ENCODE measurements at regions not wholly inside any gene's neighbourhood (a gene's known extent, or its start where the extent isn't known, plus 50 kb on each side); places are given as distances from the start of the nearest gene placed in this dataset.
"Not testable (repeated sequence)": the region's sequence is repeated elsewhere in the genome, so short reads cannot be mapped to it uniquely, and the experiment has no call there.

GRCh38 chr1:228887960-228888359 is 152.7 kb downstream of the RHOU start:
- no peak overlapping the region for H3K4me3 ChIP-seq (replicated peaks; ENCODE audit: low read depth, low read length)
- TF ChIP-seq CTCF (IDR thresholded peaks at IDR 0.05; ENCODE audit: low read depth, low read length, missing control alignments), result no peak
- no peak for DNase-seq (ENCODE audit: extremely low read depth, low read depth)

GRCh38 chr1:228889289-228889688 is 154.0 kb downstream of the RHOU start:
- no peak for TF ChIP-seq CTCF (IDR thresholded peaks at IDR 0.05; ENCODE audit: low read depth, low read length, missing control alignments)
- no peak overlapping the region for H3K4me3 ChIP-seq (replicated peaks; ENCODE audit: low read depth, low read length)
- DNase-seq (ENCODE audit: extremely low read depth, low read depth), result no peak

GRCh38 chr1:228891272-228892034 is 156.2 kb downstream of the RHOU start:
- no peak for DNase-seq (ENCODE audit: extremely low read depth, low read depth)
- H3K4me3 ChIP-seq (replicated peaks; ENCODE audit: low read depth, low read length), result no peak overlapping the region
- no peak for TF ChIP-seq CTCF (IDR thresholded peaks at IDR 0.05; ENCODE audit: low read depth, low read length, missing control alignments)

DNA sequence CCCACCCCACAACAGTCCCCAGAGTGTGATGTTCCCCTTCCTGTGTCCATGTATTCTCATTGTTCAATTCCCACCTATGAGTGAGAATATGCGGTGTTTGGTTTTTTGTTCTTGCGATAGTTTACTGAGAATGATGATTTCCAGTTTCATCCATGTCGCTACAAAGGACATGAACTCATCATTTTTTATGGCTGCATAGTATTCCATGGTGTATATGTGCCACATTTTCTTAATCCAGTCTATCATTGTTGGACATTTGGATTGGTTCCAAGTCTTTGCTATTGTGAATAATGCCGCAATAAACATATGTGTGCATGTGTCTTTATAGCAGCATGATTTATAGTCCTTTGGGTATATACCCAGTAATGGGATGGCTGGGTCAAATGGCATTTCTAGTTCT is 156.9 kb downstream of the RHOU start:
- not testable (repeated sequence) for DNase-seq (ENCODE audit: extremely low read depth, low read depth); H3K4me3 ChIP-seq (replicated peaks; ENCODE audit: low read depth, low read length)

DNA sequence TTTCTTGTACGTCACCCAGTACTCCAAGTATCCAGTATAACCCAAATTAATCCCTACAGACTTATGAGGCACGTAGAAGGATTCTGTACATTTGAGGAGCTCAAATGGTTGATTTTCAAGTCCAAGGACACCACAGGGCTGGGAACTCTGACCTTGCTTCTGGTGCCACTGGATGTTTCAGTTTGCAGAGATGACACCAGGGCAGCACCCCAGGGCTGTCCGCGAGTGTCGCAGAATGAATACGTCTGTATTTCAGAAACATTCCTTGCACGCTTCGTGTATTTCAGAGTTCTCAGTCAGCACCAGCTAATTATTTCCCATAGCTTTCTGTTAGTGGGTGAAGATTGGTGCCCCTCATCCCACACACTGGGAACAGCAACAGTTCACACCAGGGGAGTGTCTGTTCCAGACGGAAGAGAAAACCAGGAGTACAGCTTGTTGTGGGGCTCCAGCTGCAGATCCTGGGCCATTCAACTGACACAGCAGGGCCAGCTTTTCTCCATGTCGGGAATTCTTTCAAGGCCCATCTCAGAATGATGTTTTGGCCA is 159.2 kb downstream of the RHOU start:
- TF ChIP-seq CTCF (IDR thresholded peaks at IDR 0.05; ENCODE audit: low read depth, low read length, missing control alignments), result no peak
- no peak overlapping the region for H3K4me3 ChIP-seq (replicated peaks; ENCODE audit: low read depth, low read length)
- no peak for DNase-seq (ENCODE audit: extremely low read depth, low read depth)

DNA sequence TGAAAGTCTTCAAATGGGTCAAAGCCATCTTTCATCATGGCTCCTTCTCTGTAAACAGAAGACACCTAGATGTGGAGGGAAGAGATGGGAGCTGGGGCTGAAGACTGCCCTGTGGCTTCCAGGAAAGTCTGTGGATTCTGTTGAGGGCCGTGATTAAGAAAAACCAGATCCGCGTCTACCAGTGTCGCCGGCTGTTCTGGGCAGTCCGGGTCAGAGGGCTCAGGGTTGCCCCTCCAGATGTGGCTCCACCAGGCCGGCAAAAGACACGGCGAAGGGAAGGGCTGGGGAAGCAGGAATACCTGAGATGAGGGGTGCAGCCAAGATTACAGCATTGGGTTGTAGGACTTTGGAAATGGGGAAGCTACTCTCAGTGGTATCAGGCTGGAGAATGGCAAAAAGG is 162.6 kb downstream of the RHOU start:
- no peak for TF ChIP-seq CTCF (IDR thresholded peaks at IDR 0.05; ENCODE audit: low read depth, low read length, missing control alignments)
- no peak for DNase-seq (ENCODE audit: extremely low read depth, low read depth)

GRCh38 chr1:228898582-228898992 is 163.3 kb downstream of the RHOU start:
- DNase-seq (ENCODE audit: extremely low read depth, low read depth), result no peak
- H3K4me3 ChIP-seq (replicated peaks; ENCODE audit: low read depth, low read length), result no peak overlapping the region
- TF ChIP-seq CTCF (IDR thresholded peaks at IDR 0.05; ENCODE audit: low read depth, low read length, missing control alignments), result no peak

More for the DNA sequence above, 162.6 kb downstream of the RHOU start:
- H3K4me3 ChIP-seq (replicated peaks; ENCODE audit: low read depth, low read length), result no peak overlapping the region

Data from HFF-Myc (cell line).